ENCODE measurements at regions not wholly inside any gene's neighbourhood (a gene's known extent, or its start where the extent isn't known, plus 50 kb on each side); places are given as distances from the start of the nearest gene placed in this dataset.

DNA sequence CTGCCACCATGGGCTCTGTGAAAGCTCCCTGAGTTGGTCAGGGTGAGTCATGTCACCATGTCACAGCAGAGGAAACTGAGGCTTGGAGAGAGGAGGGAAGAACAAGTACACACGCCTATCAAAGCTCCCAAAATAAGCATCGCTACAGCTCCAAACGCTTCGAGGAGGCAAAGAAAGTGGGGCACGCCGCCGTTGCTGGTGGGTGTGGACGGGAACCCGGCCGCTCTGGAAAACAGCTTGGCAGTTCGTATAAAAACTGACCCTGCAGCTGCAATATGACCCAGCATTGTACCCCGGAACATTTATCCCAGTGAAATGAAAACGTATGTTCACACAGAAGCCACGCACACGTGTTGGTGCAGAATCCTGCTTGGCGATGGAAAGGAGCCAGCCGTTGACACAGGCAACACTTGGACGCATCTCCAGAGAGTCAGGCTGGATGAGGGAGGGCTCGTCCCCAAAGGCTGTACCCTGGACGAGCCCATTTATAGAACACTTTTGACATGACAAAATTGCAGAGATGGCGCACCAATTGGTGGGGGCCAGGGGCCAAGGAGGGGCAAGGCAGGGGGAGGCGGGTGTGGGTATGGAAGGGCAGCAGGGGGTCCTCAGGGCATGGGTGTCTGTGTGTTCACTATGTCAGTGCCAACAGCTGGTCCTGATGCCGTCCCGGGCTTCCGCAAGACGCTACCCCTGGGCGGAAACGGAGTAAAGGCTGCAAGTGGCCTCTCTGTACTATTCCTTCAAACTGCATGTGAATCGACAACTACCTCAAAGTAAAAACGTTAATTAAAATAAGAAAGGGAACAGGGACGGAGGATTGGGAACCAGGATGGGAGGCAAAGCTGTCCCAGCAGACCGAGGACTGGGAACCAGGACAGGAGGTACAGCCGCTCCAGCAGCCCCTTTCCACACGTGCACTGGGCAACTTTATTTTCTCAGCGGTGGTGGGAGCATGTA is 173.0 kb downstream of the OLFM1 start:
- Histone ChIP-seq H3K36me3 (no peaks in the 10 kb centered on the region), H3K79me2 (ENCODE audit: low read depth) (no peaks in the 10 kb centered on the region), H3K9me3 (ENCODE audit: low read depth) (no peaks in the 10 kb centered on the region), H4K20me1 (ENCODE audit: low read depth) (no peaks in the 10 kb centered on the region), H3K27me3 (peaks cover 6% of the 10 kb centered on the region), H3K27ac (no peak overlapping the region), H3K4me2 (no peak overlapping the region), H3K4me1 (no peaks in the 10 kb centered on the region), H3F3A (ENCODE audit: low read depth) (no peaks in the 10 kb centered on the region), H2AFZ (replicated peaks) (no peak overlapping the region), H3K4me3 (no peak overlapping the region), H3K9ac (no peak overlapping the region)
- Mint-ChIP-seq H3K36me3 (no peaks in the 10 kb centered on the region), H3K4me1 (no peaks in the 10 kb centered on the region), H3K27me3 (ENCODE audit: insufficient read depth, low read depth) (peaks cover 14% of the 10 kb centered on the region), H3K4me3 (no peak overlapping the region), H3K27ac (peak overlapping the region; percentile 57), H3K9me3 (no peaks in the 10 kb centered on the region)
- DNase-seq (ENCODE audit: low spot score), result no peak
- TF ChIP-seq, protein P1, sequence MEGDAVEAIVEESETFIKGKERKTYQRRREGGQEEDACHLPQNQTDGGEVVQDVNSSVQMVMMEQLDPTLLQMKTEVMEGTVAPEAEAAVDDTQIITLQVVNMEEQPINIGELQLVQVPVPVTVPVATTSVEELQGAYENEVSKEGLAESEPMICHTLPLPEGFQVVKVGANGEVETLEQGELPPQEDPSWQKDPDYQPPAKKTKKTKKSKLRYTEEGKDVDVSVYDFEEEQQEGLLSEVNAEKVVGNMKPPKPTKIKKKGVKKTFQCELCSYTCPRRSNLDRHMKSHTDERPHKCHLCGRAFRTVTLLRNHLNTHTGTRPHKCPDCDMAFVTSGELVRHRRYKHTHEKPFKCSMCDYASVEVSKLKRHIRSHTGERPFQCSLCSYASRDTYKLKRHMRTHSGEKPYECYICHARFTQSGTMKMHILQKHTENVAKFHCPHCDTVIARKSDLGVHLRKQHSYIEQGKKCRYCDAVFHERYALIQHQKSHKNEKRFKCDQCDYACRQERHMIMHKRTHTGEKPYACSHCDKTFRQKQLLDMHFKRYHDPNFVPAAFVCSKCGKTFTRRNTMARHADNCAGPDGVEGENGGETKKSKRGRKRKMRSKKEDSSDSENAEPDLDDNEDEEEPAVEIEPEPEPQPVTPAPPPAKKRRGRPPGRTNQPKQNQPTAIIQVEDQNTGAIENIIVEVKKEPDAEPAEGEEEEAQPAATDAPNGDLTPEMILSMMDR (IDR thresholded peaks at IDR 0.05), result no peak
- TF ChIP-seq EZH2phosphoT487 (IDR thresholded peaks at IDR 0.05), result no peak
- TF ChIP-seq EZH2 (IDR thresholded peaks at IDR 0.05), result no peak

GRCh38 chr9:135262248-135262647 is 174.8 kb downstream of the OLFM1 start:
- TF ChIP-seq, protein P1 (IDR thresholded peaks at IDR 0.05), result no peak
- no peak for TF ChIP-seq EZH2phosphoT487 (IDR thresholded peaks at IDR 0.05)
- TF ChIP-seq EZH2 (IDR thresholded peaks at IDR 0.05), result no peak
- no peak for DNase-seq (ENCODE audit: low spot score)

GRCh38 chr9:135263511-135263910 is 176.0 kb downstream of the OLFM1 start:
- H3K4me2 ChIP-seq, result no peak overlapping the region
- TF ChIP-seq EZH2phosphoT487 (IDR thresholded peaks at IDR 0.05), result no peak
- TF ChIP-seq, protein P1 (IDR thresholded peaks at IDR 0.05), result no peak
- TF ChIP-seq EZH2 (IDR thresholded peaks at IDR 0.05), result no peak
- Mint-ChIP-seq H3K4me1 (peaks cover 8% of the 10 kb centered on the region), H3K36me3 (no peaks in the 10 kb centered on the region), H3K4me3 (no peak overlapping the region), H3K9me3 (no peaks in the 10 kb centered on the region), H3K27me3 (ENCODE audit: insufficient read depth, low read depth) (peaks cover 15% of the 10 kb centered on the region), H3K27ac (no peak overlapping the region)
- H3K27me3 ChIP-seq, result peaks cover 6% of the 10 kb centered on the region
- H3K9me3 ChIP-seq (ENCODE audit: low read depth), result no peaks in the 10 kb centered on the region
- no peak overlapping the region for H3K27ac ChIP-seq
- no peaks in the 10 kb centered on the region for H3F3A ChIP-seq (ENCODE audit: low read depth)
- no peak overlapping the region for H2AFZ ChIP-seq (replicated peaks)
- H3K36me3 ChIP-seq, result no peaks in the 10 kb centered on the region
- peaks cover 10% of the 10 kb centered on the region for H3K4me1 ChIP-seq
- no peaks in the 10 kb centered on the region for H3K79me2 ChIP-seq (ENCODE audit: low read depth)
- no peaks in the 10 kb centered on the region for H4K20me1 ChIP-seq (ENCODE audit: low read depth)
- H3K4me3 ChIP-seq, result no peak overlapping the region
- no peak for DNase-seq (ENCODE audit: low spot score)
- no peak overlapping the region for H3K9ac ChIP-seq

More at GRCh38 chr9:135262248-135262647, 174.8 kb downstream of the OLFM1 start:
- H3K4me3 Mint-ChIP-seq, result no peak overlapping the region
- H3K4me1 ChIP-seq, result no peaks in the 10 kb centered on the region
- H3K27ac ChIP-seq, result no peak overlapping the region
- peaks cover 12% of the 10 kb centered on the region for H3K27me3 Mint-ChIP-seq (ENCODE audit: insufficient read depth, low read depth)
- no peaks in the 10 kb centered on the region for H4K20me1 ChIP-seq (ENCODE audit: low read depth)
- no peaks in the 10 kb centered on the region for H3F3A ChIP-seq (ENCODE audit: low read depth)
- H3K27ac Mint-ChIP-seq, result no peak overlapping the region
- H3K4me3 ChIP-seq, result no peak overlapping the region
- no peak overlapping the region for H3K9ac ChIP-seq
- H3K36me3 ChIP-seq, result no peaks in the 10 kb centered on the region
- no peaks in the 10 kb centered on the region for H3K9me3 ChIP-seq (ENCODE audit: low read depth)
- no peak overlapping the region for H3K4me2 ChIP-seq
- no peaks in the 10 kb centered on the region for H3K4me1 Mint-ChIP-seq
- no peaks in the 10 kb centered on the region for H3K79me2 ChIP-seq (ENCODE audit: low read depth)
- peaks cover 6% of the 10 kb centered on the region for H3K27me3 ChIP-seq
- H2AFZ ChIP-seq (replicated peaks), result no peak overlapping the region
- no peaks in the 10 kb centered on the region for H3K36me3 Mint-ChIP-seq
- H3K9me3 Mint-ChIP-seq, result no peaks in the 10 kb centered on the region
